Activated CD4-positive, alpha-beta T cell treated with anti-CD3 and anti-CD28 coated beads for 48 hours (primary cell): ENCODE measurements at regions not wholly inside any gene's neighbourhood (a gene's known extent, or its start where the extent isn't known, plus 50 kb on each side); places are given as distances from the start of the nearest gene placed in this dataset.

ENCODE experiments used
- DNase-seq: peaks from one replicate; pipeline ENCODE4 v3.0.0-alpha.2; 2020

- no peak for DNase-seq
These were observed 773.5 kb upstream of the EEF2KMT start for GRCh38 chr16:5870886-5871691.

- no peak for DNase-seq
These were observed 769.7 kb upstream of the EEF2KMT start for GRCh38 chr16:5867250-5867649.

GRCh38 chr16:5865236-5865635 is 767.6 kb upstream of the EEF2KMT start:
- no peak for DNase-seq

GRCh38 chr16:5863071-5863606 is 765.5 kb upstream of the EEF2KMT start:
- no peak for DNase-seq

- DNase-seq = no peak
These were observed 764.7 kb upstream of the EEF2KMT start for GRCh38 chr16:5862103-5862840.

GRCh38 chr16:5861241-5861640 is 763.6 kb upstream of the EEF2KMT start:
- no peak for DNase-seq

GRCh38 chr16:5858180-5858579 is 760.6 kb upstream of the EEF2KMT start:
- DNase-seq = no peak

- no peak for DNase-seq
These were observed 756.4 kb upstream of the EEF2KMT start for GRCh38 chr16:5854027-5854426.

- no peak for DNase-seq
These were observed 754.6 kb upstream of the EEF2KMT start for GRCh38 chr16:5852151-5852550.

- DNase-seq = no peak
These were observed 753.9 kb upstream of the EEF2KMT start for GRCh38 chr16:5851393-5851982.

- DNase-seq = no peak
These were observed 753.2 kb upstream of the EEF2KMT start for GRCh38 chr16:5850632-5851392.

GRCh38 chr16:5845046-5845445 is 747.5 kb upstream of the EEF2KMT start:
- DNase-seq = no peak

GRCh38 chr16:5841974-5842373 is 744.4 kb upstream of the EEF2KMT start:
- DNase-seq = no peak

- no peak for DNase-seq
These were observed 741.1 kb upstream of the EEF2KMT start for GRCh38 chr16:5838725-5839124.

GRCh38 chr16:5838071-5838470 is 740.5 kb upstream of the EEF2KMT start:
- DNase-seq = no peak

- no peak for DNase-seq
These were observed 739.5 kb upstream of the EEF2KMT start for GRCh38 chr16:5837007-5837670.

- DNase-seq = no peak
These were observed 738.3 kb upstream of the EEF2KMT start for GRCh38 chr16:5835876-5836275.

- no peak for DNase-seq
These were observed 728.7 kb upstream of the EEF2KMT start for GRCh38 chr16:5826332-5826731.

- DNase-seq = no peak
These were observed 722.9 kb upstream of the EEF2KMT start for GRCh38 chr16:5820472-5820871.

GRCh38 chr16:5815570-5816237 is 718.1 kb upstream of the EEF2KMT start:
- DNase-seq = no peak

GRCh38 chr16:5801396-5801795 is 703.8 kb upstream of the EEF2KMT start:
- no peak for DNase-seq

- no peak for DNase-seq
These were observed 696.0 kb upstream of the EEF2KMT start for GRCh38 chr16:5793556-5793955.
